ENCODE measurements at regions not wholly inside any gene's neighbourhood (a gene's known extent, or its start where the extent isn't known, plus 50 kb on each side); places are given as distances from the start of the nearest gene placed in this dataset.

- no peak for ATAC-seq (ENCODE audit: insufficient number of reproducible peaks, low FRiP score, low read depth)
- no peak overlapping the region for H3K4me3 ChIP-seq
- H3K4me1 ChIP-seq (ENCODE audit: control insufficient read depth in 1 of 2, low read depth in 2 of 2) = peaks cover 10 to 24% of the 10 kb centered on the region in 2 donors
- no peaks in the 10 kb centered on the region for H3K27me3 ChIP-seq (replicated peaks; ENCODE audit: insufficient read depth)
- TF ChIP-seq CTCF (IDR thresholded peaks at IDR 0.05) = no peak
- no peak overlapping the region for H3K27ac ChIP-seq
- H3K9me3 ChIP-seq = no peaks in the 10 kb centered on the region
- no peaks in the 10 kb centered on the region for H3K36me3 ChIP-seq
- DNase-seq (ENCODE audit: low spot score) = no peak
Observed at GRCh38 chr3:187805774-187806173, 60.5 kb upstream of the BCL6 start.

GRCh38 chr3:187807086-187807862 lies 62.0 kb upstream of the BCL6 start:
- ATAC-seq (ENCODE audit: insufficient number of reproducible peaks, low FRiP score, low read depth) (no peak), DNase-seq (ENCODE audit: low spot score) (no peak)
- H3K27me3 ChIP-seq (replicated peaks; ENCODE audit: insufficient read depth) = no peaks in the 10 kb centered on the region
- H3K4me3 ChIP-seq = no peak overlapping the region
- peaks cover 10 to 24% of the 10 kb centered on the region in 2 donors for H3K4me1 ChIP-seq (ENCODE audit: control insufficient read depth in 1 of 2, low read depth in 2 of 2)
- TF ChIP-seq CTCF (IDR thresholded peaks at IDR 0.05) = no peak
- no peaks in the 10 kb centered on the region for H3K9me3 ChIP-seq
- no peaks in the 10 kb centered on the region for H3K36me3 ChIP-seq
- no peak overlapping the region for H3K27ac ChIP-seq

- no peak for ATAC-seq (ENCODE audit: insufficient number of reproducible peaks, low FRiP score, low read depth)
Observed at GRCh38 chr3:187808527-187808895, 63.2 kb upstream of the BCL6 start.

GRCh38 chr3:187809612-187809991 lies 64.3 kb upstream of the BCL6 start:
- TF ChIP-seq CTCF (IDR thresholded peaks at IDR 0.05) = no peak
- Histone ChIP-seq H3K4me1 (ENCODE audit: control insufficient read depth in 1 of 2, low read depth in 2 of 2) (peaks cover 10 to 24% of the 10 kb centered on the region in 2 donors), H3K36me3 (no peaks in the 10 kb centered on the region), H3K4me3 (no peak overlapping the region), H3K27ac (no peak overlapping the region), H3K9me3 (no peaks in the 10 kb centered on the region), H3K27me3 (replicated peaks; ENCODE audit: insufficient read depth) (no peaks in the 10 kb centered on the region)
- DNase-seq (ENCODE audit: low spot score) = no peak
- no peak for ATAC-seq (ENCODE audit: insufficient number of reproducible peaks, low FRiP score, low read depth)

More at GRCh38 chr3:187808527-187808895, 63.2 kb upstream of the BCL6 start:
- Histone ChIP-seq H3K4me3 (no peak overlapping the region), H3K27me3 (replicated peaks; ENCODE audit: insufficient read depth) (no peaks in the 10 kb centered on the region), H3K4me1 (ENCODE audit: control insufficient read depth in 1 of 2, low read depth in 2 of 2) (peaks cover 10 to 24% of the 10 kb centered on the region in 2 donors), H3K27ac (no peak overlapping the region), H3K9me3 (no peaks in the 10 kb centered on the region), H3K36me3 (no peaks in the 10 kb centered on the region)
- DNase-seq (ENCODE audit: low spot score) = no peak
- no peak for TF ChIP-seq CTCF (IDR thresholded peaks at IDR 0.05)

GRCh38 chr3:187810021-187810446 lies 64.8 kb upstream of the BCL6 start:
- Histone ChIP-seq H3K4me1 (ENCODE audit: control insufficient read depth in 1 of 2, low read depth in 2 of 2) (peaks cover 10 to 24% of the 10 kb centered on the region in 2 donors), H3K4me3 (no peak overlapping the region), H3K27ac (no peak overlapping the region), H3K27me3 (replicated peaks; ENCODE audit: insufficient read depth) (no peaks in the 10 kb centered on the region), H3K9me3 (no peaks in the 10 kb centered on the region), H3K36me3 (no peaks in the 10 kb centered on the region)
- DNase-seq (ENCODE audit: low spot score) (no peak), ATAC-seq (ENCODE audit: insufficient number of reproducible peaks, low FRiP score, low read depth) (no peak)
- no peak for TF ChIP-seq CTCF (IDR thresholded peaks at IDR 0.05)
